ENCODE measurements at regions not wholly inside any gene's neighbourhood (a gene's known extent, or its start where the extent isn't known, plus 50 kb on each side); places are given as distances from the start of the nearest gene placed in this dataset.

- no peak for TF ChIP-seq POLR2AphosphoS5 (IDR thresholded peaks at IDR 0.05; ENCODE audit: borderline replicate concordance, low read depth, low read length)
- TF ChIP-seq EZH2 (IDR thresholded peaks at IDR 0.05): no peak
Observed at GRCh38 chr9:79883073-79883645, 311.4 kb downstream of the TLE4 start.
